ENCODE measurements at regions not wholly inside any gene's neighbourhood (a gene's known extent, or its start where the extent isn't known, plus 50 kb on each side); places are given as distances from the start of the nearest gene placed in this dataset.

DNA sequence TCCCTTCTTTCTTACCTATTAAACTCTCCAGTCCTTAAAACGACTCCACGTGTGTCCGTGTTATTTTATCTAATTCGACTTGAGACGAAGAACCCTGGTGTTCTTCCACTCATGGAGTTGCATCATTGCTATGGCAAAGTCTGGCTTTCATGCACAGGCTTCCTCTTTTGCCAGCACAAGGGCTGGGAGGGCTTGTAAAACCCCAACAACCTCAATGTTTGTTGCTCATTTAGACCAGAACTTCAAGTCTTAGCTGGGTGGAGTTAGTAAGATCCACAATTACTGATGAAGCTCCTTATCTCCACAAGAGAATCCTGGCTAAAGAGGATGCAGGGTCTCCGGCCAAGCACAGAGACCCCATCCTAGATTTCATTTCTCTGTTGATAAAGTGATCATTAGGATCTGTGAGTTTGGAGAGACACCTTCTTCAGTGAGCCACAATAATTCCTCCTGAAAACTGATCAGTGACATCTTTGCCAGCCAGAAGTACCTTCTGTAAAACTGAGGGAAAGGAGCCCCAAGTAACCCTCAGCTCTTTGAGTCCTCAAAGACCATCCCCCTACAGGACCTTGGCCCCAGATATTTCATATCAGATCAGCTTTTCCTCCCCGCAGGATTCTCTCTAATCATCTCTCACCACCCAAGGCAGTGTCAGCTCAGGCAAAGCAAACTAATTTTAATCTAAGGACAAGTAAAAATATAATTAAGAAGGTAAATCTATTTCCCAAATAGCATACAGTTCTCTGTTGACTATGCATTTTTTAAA is 514.6 kb downstream of the FUT8 start:
- Histone ChIP-seq H2AFZ (no peak overlapping the region), H3K79me2 (no peaks in the 10 kb centered on the region), H3K4me2 (no peak overlapping the region), H3K27ac (no peak overlapping the region), H3K4me1 (ENCODE audit: insufficient read depth) (no peaks in the 10 kb centered on the region), H4K20me1 (ENCODE audit: insufficient read depth, poor library complexity, severe bottlenecking) (no peaks in the 10 kb centered on the region), H3K9me3 (ENCODE audit: low read depth) (no peaks in the 10 kb centered on the region), H3K36me3 (replicated peaks; ENCODE audit: insufficient read depth, low read depth) (no peaks in the 10 kb centered on the region), H3K4me3 (no peak overlapping the region), H3K9me2 (replicated peaks; ENCODE audit: insufficient read depth) (no peaks in the 10 kb centered on the region), H3K27me3 (peaks cover 7% of the 10 kb centered on the region)
- 77% methylated on average over 7 of the region's 7 CpGs for WGBS (ENCODE audit: low lambda C conversion rate, missing lambda C conversion rate)
- no peak for DNase-seq (ENCODE audit: low spot score)
- TF ChIP-seq EZH2phosphoT487 (IDR thresholded peaks at IDR 0.05; ENCODE audit: low read depth, severe bottlenecking, unreplicated experiment) = no peak

DNA sequence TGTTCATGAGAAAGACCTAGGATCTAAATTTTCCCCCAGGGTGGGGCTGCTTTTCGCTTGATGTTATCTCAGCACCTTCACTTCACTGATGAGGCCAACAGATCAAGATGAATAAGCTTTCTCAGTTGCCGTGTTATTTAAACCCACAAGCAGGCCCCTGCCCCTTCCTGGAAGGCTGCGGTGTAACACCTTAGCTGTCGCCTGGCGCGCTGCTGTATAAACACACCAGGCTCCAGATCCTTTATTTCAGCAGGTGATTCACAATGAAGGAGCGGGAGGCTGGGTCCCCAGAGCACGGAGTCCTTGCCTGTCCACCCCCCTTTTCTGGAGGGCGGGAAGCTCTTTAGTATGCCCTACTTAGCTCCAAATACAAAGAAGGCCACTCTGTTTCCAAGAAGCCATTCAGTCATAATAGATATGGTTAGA is 515.4 kb downstream of the FUT8 start:
- Histone ChIP-seq H3K4me2 (no peak overlapping the region), H3K79me2 (no peaks in the 10 kb centered on the region), H2AFZ (no peak overlapping the region), H3K4me1 (ENCODE audit: insufficient read depth) (no peaks in the 10 kb centered on the region), H3K36me3 (replicated peaks; ENCODE audit: insufficient read depth, low read depth) (no peaks in the 10 kb centered on the region), H3K9me3 (ENCODE audit: low read depth) (no peaks in the 10 kb centered on the region), H3K4me3 (no peak overlapping the region), H3K27ac (no peak overlapping the region), H3K27me3 (peaks cover 7% of the 10 kb centered on the region), H4K20me1 (ENCODE audit: insufficient read depth, poor library complexity, severe bottlenecking) (no peaks in the 10 kb centered on the region), H3K9me2 (replicated peaks; ENCODE audit: insufficient read depth) (no peaks in the 10 kb centered on the region)
- no peak for TF ChIP-seq EZH2phosphoT487 (IDR thresholded peaks at IDR 0.05; ENCODE audit: low read depth, severe bottlenecking, unreplicated experiment)
- DNase-seq (ENCODE audit: low spot score) = peak; percentile 46
- WGBS (ENCODE audit: low lambda C conversion rate, missing lambda C conversion rate) = 27% methylated on average over 9 of the region's 9 CpGs

DNA sequence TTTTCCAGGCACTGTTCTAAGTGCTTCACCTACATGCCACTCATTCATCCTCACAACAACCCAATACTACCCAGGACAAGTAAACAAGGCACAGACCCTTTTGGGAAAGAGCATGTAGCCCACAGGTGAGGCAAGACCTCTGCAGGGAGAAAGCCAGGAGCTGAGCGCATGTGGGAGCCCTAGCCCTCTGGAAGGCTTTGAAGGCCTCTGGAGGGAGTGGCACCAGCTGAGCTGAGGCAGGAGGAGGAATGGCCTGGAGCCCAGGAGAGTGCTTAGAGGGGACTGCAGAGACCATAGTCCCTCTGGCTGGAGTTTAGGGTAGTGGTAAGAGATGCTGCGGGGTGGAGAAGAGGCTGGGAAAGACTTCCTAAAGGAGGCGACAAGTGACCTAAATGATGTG is 516.5 kb downstream of the FUT8 start:
- Histone ChIP-seq H3K4me1 (ENCODE audit: insufficient read depth) (no peaks in the 10 kb centered on the region), H3K79me2 (no peaks in the 10 kb centered on the region), H3K36me3 (replicated peaks; ENCODE audit: insufficient read depth, low read depth) (no peaks in the 10 kb centered on the region), H4K20me1 (ENCODE audit: insufficient read depth, poor library complexity, severe bottlenecking) (no peaks in the 10 kb centered on the region), H3K27ac (no peak overlapping the region), H3K9me3 (ENCODE audit: low read depth) (no peaks in the 10 kb centered on the region), H3K4me2 (no peak overlapping the region), H3K9me2 (replicated peaks; ENCODE audit: insufficient read depth) (no peaks in the 10 kb centered on the region), H3K4me3 (no peak overlapping the region), H2AFZ (no peak overlapping the region), H3K27me3 (peaks cover 7% of the 10 kb centered on the region)
- TF ChIP-seq, protein P1, sequence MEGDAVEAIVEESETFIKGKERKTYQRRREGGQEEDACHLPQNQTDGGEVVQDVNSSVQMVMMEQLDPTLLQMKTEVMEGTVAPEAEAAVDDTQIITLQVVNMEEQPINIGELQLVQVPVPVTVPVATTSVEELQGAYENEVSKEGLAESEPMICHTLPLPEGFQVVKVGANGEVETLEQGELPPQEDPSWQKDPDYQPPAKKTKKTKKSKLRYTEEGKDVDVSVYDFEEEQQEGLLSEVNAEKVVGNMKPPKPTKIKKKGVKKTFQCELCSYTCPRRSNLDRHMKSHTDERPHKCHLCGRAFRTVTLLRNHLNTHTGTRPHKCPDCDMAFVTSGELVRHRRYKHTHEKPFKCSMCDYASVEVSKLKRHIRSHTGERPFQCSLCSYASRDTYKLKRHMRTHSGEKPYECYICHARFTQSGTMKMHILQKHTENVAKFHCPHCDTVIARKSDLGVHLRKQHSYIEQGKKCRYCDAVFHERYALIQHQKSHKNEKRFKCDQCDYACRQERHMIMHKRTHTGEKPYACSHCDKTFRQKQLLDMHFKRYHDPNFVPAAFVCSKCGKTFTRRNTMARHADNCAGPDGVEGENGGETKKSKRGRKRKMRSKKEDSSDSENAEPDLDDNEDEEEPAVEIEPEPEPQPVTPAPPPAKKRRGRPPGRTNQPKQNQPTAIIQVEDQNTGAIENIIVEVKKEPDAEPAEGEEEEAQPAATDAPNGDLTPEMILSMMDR (IDR thresholded peaks at IDR 0.05; ENCODE audit: poor library complexity) = no peak
- TF ChIP-seq EZH2phosphoT487 (IDR thresholded peaks at IDR 0.05; ENCODE audit: low read depth, severe bottlenecking, unreplicated experiment) = no peak
- no peak for TF ChIP-seq EZH2 (IDR thresholded peaks at IDR 0.05; ENCODE audit: borderline replicate concordance)
- 97% methylated on average over 3 of the region's 3 CpGs for WGBS (ENCODE audit: low lambda C conversion rate, missing lambda C conversion rate)
- no peak for DNase-seq (ENCODE audit: low spot score)

- Histone ChIP-seq H3K36me3 (replicated peaks; ENCODE audit: insufficient read depth, low read depth) (no peaks in the 10 kb centered on the region), H3K4me1 (ENCODE audit: insufficient read depth) (no peaks in the 10 kb centered on the region), H3K9me2 (replicated peaks; ENCODE audit: insufficient read depth) (no peaks in the 10 kb centered on the region), H4K20me1 (ENCODE audit: insufficient read depth, poor library complexity, severe bottlenecking) (no peaks in the 10 kb centered on the region), H3K4me3 (no peak overlapping the region), H3K4me2 (no peak overlapping the region), H3K27me3 (peaks cover 3% of the 10 kb centered on the region), H3K9me3 (ENCODE audit: low read depth) (no peaks in the 10 kb centered on the region), H3K27ac (no peak overlapping the region), H2AFZ (no peak overlapping the region), H3K79me2 (no peaks in the 10 kb centered on the region)
- TF ChIP-seq, protein P1 (IDR thresholded peaks at IDR 0.05; ENCODE audit: poor library complexity) = no peak
- TF ChIP-seq EZH2 (IDR thresholded peaks at IDR 0.05; ENCODE audit: borderline replicate concordance) (no peak), EZH2phosphoT487 (IDR thresholded peaks at IDR 0.05; ENCODE audit: low read depth, severe bottlenecking, unreplicated experiment) (no peak)
- no peak for DNase-seq (ENCODE audit: low spot score)
- WGBS (ENCODE audit: low lambda C conversion rate, missing lambda C conversion rate) = 86% methylated on average over 4 of the region's 4 CpGs
Observed at GRCh38 chr14:65933400-65934069, 521.0 kb downstream of the FUT8 start.

Data from hepatocyte (in vitro differentiated cells).